ENCODE measurements at regions not wholly inside any gene's neighbourhood (a gene's known extent, or its start where the extent isn't known, plus 50 kb on each side); places are given as distances from the start of the nearest gene placed in this dataset.

GRCh38 chr4:18294846-18295245, 273.3 kb upstream of the LCORL start:
- H3K4me3 ChIP-seq (ENCODE audit: low read depth, low read length) = no peak overlapping the region
- H3K79me2 ChIP-seq (ENCODE audit: control insufficient read depth, insufficient read depth, low read length, unreplicated experiment) = no peaks in the 10 kb centered on the region
- no peak overlapping the region for H2AFZ ChIP-seq (ENCODE audit: low read length, unreplicated experiment)
- H3K27me3 ChIP-seq (ENCODE audit: insufficient read depth, low read length) = no peaks in the 10 kb centered on the region
- no peaks in the 10 kb centered on the region for H3K4me1 ChIP-seq (ENCODE audit: control insufficient read depth, insufficient read depth, low read length, unreplicated experiment)
- H3K36me3 ChIP-seq (ENCODE audit: insufficient read depth, low read length) = no peaks in the 10 kb centered on the region
- no peak overlapping the region for H3K27ac ChIP-seq (ENCODE audit: low read depth, low read length)

DNA sequence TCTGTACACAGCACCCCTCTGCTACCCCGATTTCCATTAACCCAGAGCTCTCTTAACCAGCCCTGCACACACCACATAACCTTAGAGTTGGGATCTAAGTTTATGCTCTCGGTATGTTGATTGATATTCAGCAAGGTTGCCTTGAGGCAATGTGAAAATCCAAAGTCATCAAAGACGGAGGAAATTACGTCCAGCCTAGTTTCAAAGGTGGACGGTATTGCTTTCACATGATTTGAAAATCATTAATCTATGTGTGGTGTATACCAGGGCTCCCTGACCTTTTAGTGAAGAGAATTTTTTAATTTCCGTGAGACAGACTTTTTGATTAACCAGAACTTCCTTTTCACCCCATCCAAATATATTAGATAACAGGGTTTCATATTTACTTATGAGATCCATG, 272.5 kb upstream of the LCORL start:
- H3K4me3 ChIP-seq (ENCODE audit: low read depth, low read length) = no peak overlapping the region
- no peak overlapping the region for H2AFZ ChIP-seq (ENCODE audit: low read length, unreplicated experiment)
- H3K27ac ChIP-seq (ENCODE audit: low read depth, low read length) = no peak overlapping the region
- H3K27me3 ChIP-seq (ENCODE audit: insufficient read depth, low read length) = no peaks in the 10 kb centered on the region
- no peaks in the 10 kb centered on the region for H3K36me3 ChIP-seq (ENCODE audit: insufficient read depth, low read length)
- no peaks in the 10 kb centered on the region for H3K79me2 ChIP-seq (ENCODE audit: control insufficient read depth, insufficient read depth, low read length, unreplicated experiment)
- H3K4me1 ChIP-seq (ENCODE audit: control insufficient read depth, insufficient read depth, low read length, unreplicated experiment) = no peaks in the 10 kb centered on the region

- Histone ChIP-seq H3K4me1 (ENCODE audit: control insufficient read depth, insufficient read depth, low read length, unreplicated experiment) (no peaks in the 10 kb centered on the region), H3K27ac (ENCODE audit: low read depth, low read length) (no peak overlapping the region), H2AFZ (ENCODE audit: low read length, unreplicated experiment) (no peak overlapping the region), H3K79me2 (ENCODE audit: control insufficient read depth, insufficient read depth, low read length, unreplicated experiment) (no peaks in the 10 kb centered on the region), H3K27me3 (ENCODE audit: insufficient read depth, low read length) (no peaks in the 10 kb centered on the region), H3K4me3 (ENCODE audit: low read depth, low read length) (no peak overlapping the region), H3K36me3 (ENCODE audit: insufficient read depth, low read length) (no peaks in the 10 kb centered on the region)
Observed at GRCh38 chr4:18292411-18292810, 270.9 kb upstream of the LCORL start.

DNA sequence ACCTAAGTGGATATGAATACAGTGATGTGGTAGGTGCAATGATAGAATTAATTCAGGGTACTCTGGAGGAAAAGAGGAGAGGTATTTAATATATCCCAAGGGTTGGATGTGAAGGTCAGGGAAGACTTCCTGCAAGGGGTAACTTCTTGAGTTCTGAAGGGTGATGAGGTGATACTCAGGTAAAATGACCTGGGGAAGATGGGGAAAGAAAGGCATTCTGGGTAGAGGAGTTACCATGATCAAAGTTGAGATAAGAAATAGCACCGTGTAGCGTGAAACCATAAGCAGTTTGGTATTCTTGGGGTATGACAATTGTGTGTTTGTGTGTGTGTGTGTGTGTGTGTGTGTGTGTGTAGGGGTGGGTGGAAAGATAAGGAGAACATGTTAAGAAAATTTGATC, 270.4 kb upstream of the LCORL start:
- Histone ChIP-seq H3K36me3 (ENCODE audit: insufficient read depth, low read length) (no peaks in the 10 kb centered on the region), H3K4me1 (ENCODE audit: control insufficient read depth, insufficient read depth, low read length, unreplicated experiment) (no peaks in the 10 kb centered on the region), H3K4me3 (ENCODE audit: low read depth, low read length) (no peak overlapping the region), H2AFZ (ENCODE audit: low read length, unreplicated experiment) (no peak overlapping the region), H3K27me3 (ENCODE audit: insufficient read depth, low read length) (no peaks in the 10 kb centered on the region), H3K79me2 (ENCODE audit: control insufficient read depth, insufficient read depth, low read length, unreplicated experiment) (no peaks in the 10 kb centered on the region), H3K27ac (ENCODE audit: low read depth, low read length) (no peak overlapping the region)

GRCh38 chr4:18291256-18291655, 269.7 kb upstream of the LCORL start:
- no peak overlapping the region for H3K4me3 ChIP-seq (ENCODE audit: low read depth, low read length)
- H3K36me3 ChIP-seq (ENCODE audit: insufficient read depth, low read length) = no peaks in the 10 kb centered on the region

DNA sequence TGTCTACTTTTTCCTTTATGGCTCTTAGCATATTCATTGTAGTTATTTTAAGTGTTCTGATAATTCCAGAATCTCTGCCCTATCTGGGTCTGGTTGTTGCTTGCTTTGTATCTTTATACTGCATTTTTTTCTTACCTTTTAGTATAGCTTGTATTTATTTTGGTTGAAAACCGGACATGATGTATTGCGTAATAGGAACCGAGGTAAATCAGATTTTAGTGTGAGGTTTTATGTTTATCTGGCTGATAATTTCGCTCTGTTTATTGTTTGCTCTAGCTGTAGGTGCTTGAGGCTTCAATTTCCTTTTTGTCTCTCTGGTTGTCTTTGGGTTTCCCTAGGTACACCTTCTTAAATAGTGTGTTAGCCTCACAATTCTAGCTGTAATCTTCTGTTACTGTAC, 263.8 kb upstream of the LCORL start:
- no peaks in the 10 kb centered on the region for H3K4me1 ChIP-seq (ENCODE audit: control insufficient read depth, insufficient read depth, low read length, unreplicated experiment)
- no peaks in the 10 kb centered on the region for H3K79me2 ChIP-seq (ENCODE audit: control insufficient read depth, insufficient read depth, low read length, unreplicated experiment)
- no peak overlapping the region for H3K27ac ChIP-seq (ENCODE audit: low read depth, low read length)
- no peaks in the 10 kb centered on the region for H3K36me3 ChIP-seq (ENCODE audit: insufficient read depth, low read length)
- no peak overlapping the region for H2AFZ ChIP-seq (ENCODE audit: low read length, unreplicated experiment)
- no peaks in the 10 kb centered on the region for H3K27me3 ChIP-seq (ENCODE audit: insufficient read depth, low read length)
- H3K4me3 ChIP-seq (ENCODE audit: low read depth, low read length) = no peak overlapping the region

More at GRCh38 chr4:18291256-18291655, 269.7 kb upstream of the LCORL start:
- H3K4me1 ChIP-seq (ENCODE audit: control insufficient read depth, insufficient read depth, low read length, unreplicated experiment) = no peaks in the 10 kb centered on the region
- no peak overlapping the region for H3K27ac ChIP-seq (ENCODE audit: low read depth, low read length)
- H3K79me2 ChIP-seq (ENCODE audit: control insufficient read depth, insufficient read depth, low read length, unreplicated experiment) = no peaks in the 10 kb centered on the region
- H3K27me3 ChIP-seq (ENCODE audit: insufficient read depth, low read length) = no peaks in the 10 kb centered on the region
- H2AFZ ChIP-seq (ENCODE audit: low read length, unreplicated experiment) = no peak overlapping the region

DNA sequence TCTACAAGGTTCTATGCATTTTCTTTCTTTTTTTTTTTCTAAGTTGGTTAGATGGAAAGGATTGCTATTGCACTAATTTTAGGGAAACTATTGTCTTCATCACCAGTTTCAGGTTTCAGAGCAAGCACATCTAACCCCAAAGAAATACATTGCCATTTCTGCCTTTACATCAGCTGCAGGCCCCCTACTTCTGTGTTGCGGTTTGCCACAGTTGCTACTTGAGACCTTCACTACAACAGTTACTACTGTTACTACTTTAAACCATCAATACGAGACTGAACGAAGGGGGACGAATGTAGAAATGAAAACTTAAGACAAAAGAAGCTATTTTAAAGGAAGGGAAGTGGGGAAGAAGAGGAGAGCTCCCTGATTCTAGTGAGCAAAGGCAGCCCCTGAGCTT, 256.7 kb upstream of the LCORL start:
- Histone ChIP-seq H3K27ac (ENCODE audit: low read depth, low read length) (no peak overlapping the region), H3K4me1 (ENCODE audit: control insufficient read depth, insufficient read depth, low read length, unreplicated experiment) (no peaks in the 10 kb centered on the region), H3K79me2 (ENCODE audit: control insufficient read depth, insufficient read depth, low read length, unreplicated experiment) (no peaks in the 10 kb centered on the region), H3K36me3 (ENCODE audit: insufficient read depth, low read length) (no peaks in the 10 kb centered on the region), H3K4me3 (ENCODE audit: low read depth, low read length) (no peak overlapping the region), H2AFZ (ENCODE audit: low read length, unreplicated experiment) (no peak overlapping the region), H3K27me3 (ENCODE audit: insufficient read depth, low read length) (no peaks in the 10 kb centered on the region)

- no peaks in the 10 kb centered on the region for H3K79me2 ChIP-seq (ENCODE audit: control insufficient read depth, insufficient read depth, low read length, unreplicated experiment)
- H3K36me3 ChIP-seq (ENCODE audit: insufficient read depth, low read length) = no peaks in the 10 kb centered on the region
- no peaks in the 10 kb centered on the region for H3K27me3 ChIP-seq (ENCODE audit: insufficient read depth, low read length)
- H3K4me3 ChIP-seq (ENCODE audit: low read depth, low read length) = no peak overlapping the region
- no peak overlapping the region for H2AFZ ChIP-seq (ENCODE audit: low read length, unreplicated experiment)
- no peak overlapping the region for H3K27ac ChIP-seq (ENCODE audit: low read depth, low read length)
- H3K4me1 ChIP-seq (ENCODE audit: control insufficient read depth, insufficient read depth, low read length, unreplicated experiment) = no peaks in the 10 kb centered on the region
Observed at GRCh38 chr4:18262832-18263231, 241.3 kb upstream of the LCORL start.

DNA sequence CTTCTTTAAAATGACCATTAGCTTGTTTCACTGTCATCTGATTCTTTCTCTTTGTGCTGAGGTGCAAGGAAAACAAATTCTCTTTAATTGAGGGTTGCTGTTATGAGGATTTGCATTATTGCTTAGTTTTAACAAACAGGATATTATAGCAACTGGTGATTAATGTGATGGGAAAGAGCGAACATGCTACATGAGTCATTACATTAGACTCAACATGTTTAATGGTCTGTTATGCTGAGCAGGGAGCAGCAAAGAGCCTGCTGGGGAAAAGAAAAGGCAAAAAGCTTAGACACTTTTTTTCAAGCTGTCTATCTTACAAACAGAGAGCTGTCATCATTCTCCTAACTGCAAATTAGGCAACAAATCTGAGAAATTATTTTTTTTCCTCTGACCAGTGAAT, 230.5 kb upstream of the LCORL start:
- H3K27me3 ChIP-seq (ENCODE audit: insufficient read depth, low read length) = no peaks in the 10 kb centered on the region
- no peak overlapping the region for H3K4me3 ChIP-seq (ENCODE audit: low read depth, low read length)
- no peaks in the 10 kb centered on the region for H3K4me1 ChIP-seq (ENCODE audit: control insufficient read depth, insufficient read depth, low read length, unreplicated experiment)
- H2AFZ ChIP-seq (ENCODE audit: low read length, unreplicated experiment) = no peak overlapping the region
- H3K36me3 ChIP-seq (ENCODE audit: insufficient read depth, low read length) = no peaks in the 10 kb centered on the region
- no peaks in the 10 kb centered on the region for H3K79me2 ChIP-seq (ENCODE audit: control insufficient read depth, insufficient read depth, low read length, unreplicated experiment)
- no peak overlapping the region for H3K27ac ChIP-seq (ENCODE audit: low read depth, low read length)

DNA sequence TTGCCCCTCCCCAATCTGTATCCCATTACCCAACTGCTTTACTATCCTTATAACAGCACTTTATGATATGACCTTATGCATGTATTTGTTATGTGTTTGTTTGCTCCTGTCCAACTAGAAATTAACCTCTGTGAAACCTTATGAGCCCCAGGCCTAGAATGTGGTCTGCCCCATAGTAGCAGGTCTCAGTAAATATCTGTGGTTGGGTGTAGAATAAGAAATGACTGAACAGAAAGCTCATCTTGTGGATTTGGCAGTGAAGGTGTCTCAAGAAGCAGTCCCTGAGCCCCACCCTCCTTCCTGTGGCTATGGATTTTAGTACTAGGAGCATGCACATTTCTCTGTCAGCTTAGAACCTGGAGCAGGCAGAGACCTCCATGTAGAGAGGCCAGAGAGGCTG, 229.0 kb upstream of the LCORL start:
- Histone ChIP-seq H3K4me3 (ENCODE audit: low read depth, low read length) (no peak overlapping the region), H3K79me2 (ENCODE audit: control insufficient read depth, insufficient read depth, low read length, unreplicated experiment) (no peaks in the 10 kb centered on the region), H3K27me3 (ENCODE audit: insufficient read depth, low read length) (no peaks in the 10 kb centered on the region), H2AFZ (ENCODE audit: low read length, unreplicated experiment) (no peak overlapping the region), H3K36me3 (ENCODE audit: insufficient read depth, low read length) (no peaks in the 10 kb centered on the region), H3K27ac (ENCODE audit: low read depth, low read length) (no peak overlapping the region), H3K4me1 (ENCODE audit: control insufficient read depth, insufficient read depth, low read length, unreplicated experiment) (no peaks in the 10 kb centered on the region)

DNA sequence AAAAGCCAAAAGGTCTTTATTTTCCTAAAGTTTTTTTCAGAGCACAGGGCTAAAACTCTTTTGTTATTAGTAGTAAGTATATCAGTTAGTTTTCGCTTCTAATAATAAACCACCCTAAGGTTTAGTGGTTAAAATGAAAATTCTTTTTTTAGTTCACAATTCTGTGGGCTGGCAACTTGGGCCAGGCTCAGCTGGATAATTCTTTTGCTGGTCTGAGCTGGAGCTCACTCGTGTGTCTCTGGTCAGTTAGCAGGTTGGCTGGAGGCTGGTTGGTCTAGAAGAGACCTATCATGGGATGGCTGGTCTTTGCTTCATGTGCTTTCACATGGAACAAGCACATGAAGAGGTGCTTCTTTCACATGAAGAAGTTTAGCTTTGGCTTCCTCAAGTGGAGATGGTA, 227.1 kb upstream of the LCORL start:
- no peaks in the 10 kb centered on the region for H3K27me3 ChIP-seq (ENCODE audit: insufficient read depth, low read length)
- H3K27ac ChIP-seq (ENCODE audit: low read depth, low read length) = no peak overlapping the region
- no peak overlapping the region for H2AFZ ChIP-seq (ENCODE audit: low read length, unreplicated experiment)
- H3K4me1 ChIP-seq (ENCODE audit: control insufficient read depth, insufficient read depth, low read length, unreplicated experiment) = no peaks in the 10 kb centered on the region
- no peaks in the 10 kb centered on the region for H3K79me2 ChIP-seq (ENCODE audit: control insufficient read depth, insufficient read depth, low read length, unreplicated experiment)
- no peak overlapping the region for H3K4me3 ChIP-seq (ENCODE audit: low read depth, low read length)
- no peaks in the 10 kb centered on the region for H3K36me3 ChIP-seq (ENCODE audit: insufficient read depth, low read length)

DNA sequence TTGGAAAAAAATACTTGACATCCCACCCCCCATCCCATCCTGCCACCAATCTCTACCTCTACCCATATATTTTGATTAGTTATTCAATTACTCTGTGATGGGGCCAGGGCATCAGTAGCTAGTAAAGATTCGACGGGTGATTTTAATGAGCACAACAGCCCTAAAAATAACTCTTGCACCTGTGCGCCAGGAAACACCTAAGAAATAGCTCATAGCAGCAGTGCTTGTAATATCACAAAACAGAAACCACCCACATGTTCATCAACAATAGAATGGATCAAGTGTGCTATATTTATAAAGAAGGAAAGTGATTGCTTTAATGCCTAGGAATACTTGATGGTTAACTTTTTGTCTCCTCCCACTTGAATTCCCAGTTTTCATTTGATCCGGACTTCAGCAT, 225.6 kb upstream of the LCORL start:
- Histone ChIP-seq H3K36me3 (ENCODE audit: insufficient read depth, low read length) (no peaks in the 10 kb centered on the region), H3K79me2 (ENCODE audit: control insufficient read depth, insufficient read depth, low read length, unreplicated experiment) (no peaks in the 10 kb centered on the region), H2AFZ (ENCODE audit: low read length, unreplicated experiment) (no peak overlapping the region), H3K4me1 (ENCODE audit: control insufficient read depth, insufficient read depth, low read length, unreplicated experiment) (no peaks in the 10 kb centered on the region), H3K4me3 (ENCODE audit: low read depth, low read length) (no peak overlapping the region), H3K27me3 (ENCODE audit: insufficient read depth, low read length) (no peaks in the 10 kb centered on the region), H3K27ac (ENCODE audit: low read depth, low read length) (no peak overlapping the region)

Data from ACC112 (cell line).